H1 (cell line): ENCODE measurements at regions not wholly inside any gene's neighbourhood (a gene's known extent, or its start where the extent isn't known, plus 50 kb on each side); places are given as distances from the start of the nearest gene placed in this dataset.

Experiments used
- CTCF ChIA-PET: fragments of 300-600 bp; sonication (Branson Sonifier 250); formaldehyde crosslinking; loops from one replicate; lab custom pipeline; 2021; ENCODE audit not compliant: partially characterized antibody; lab: Charles Lee
- POLR2A ChIA-PET: fragments of 300-600 bp; sonication (Branson Sonifier 250); formaldehyde crosslinking; loops from one replicate; lab custom pipeline; 2021; ENCODE audit warnings: inconsistent platforms; ENCODE audit not compliant: partially characterized antibody; lab: Charles Lee
- DNase-seq, 2 experiments: peaks; one replicate each; pipeline versions ENCODE4 v3.0.0 to v3.0.0-alpha.2; 2010 to 2022; ENCODE audit warnings: low spot score in 2 of 2, low read depth in 1 of 2, mixed read lengths in 1 of 2
- FAIRE-seq: peaks from 2 replicates; lab custom pipeline; 2011; peaks lifted over from hg19 to GRCh38; lab: Jason Lieb, UNC
- H2AFZ ChIP-seq: 2 replicates; pipeline ENCODE4 v1.8.1; 2012; ENCODE audit warnings: low read length, inconsistent platforms
- H2AK5ac ChIP-seq: 2 replicates; pipeline ENCODE4 v1.6.1; 2013; ENCODE audit warnings: low read depth, low read length
- H2BK120ac ChIP-seq: replicated peaks from 2 replicates; pipeline ENCODE3; 2013; ENCODE audit warnings: low read depth, low read length, inconsistent platforms
- H2BK12ac ChIP-seq: 2 replicates; pipeline ENCODE4 v1.6.1; 2013; ENCODE audit warnings: low read depth, low read length
- H2BK15ac ChIP-seq: 2 replicates; pipeline ENCODE4 v1.6.1; 2013; ENCODE audit warnings: low read length
- H2BK20ac ChIP-seq: 2 replicates; pipeline ENCODE4 v1.6.1; 2013; ENCODE audit warnings: low read length
- H2BK5ac ChIP-seq: 2 replicates; pipeline ENCODE4 v1.6.1; 2013; ENCODE audit warnings: low read depth, low read length
- H3K14ac ChIP-seq: 2 replicates; pipeline ENCODE4 v1.6.1; 2013; ENCODE audit warnings: inconsistent platforms; ENCODE audit not compliant: insufficient read length
- H3K18ac ChIP-seq: 2 replicates; pipeline ENCODE4 v1.6.1; 2013; ENCODE audit warnings: low read length; ENCODE audit errors: extremely low read depth
- H3K23ac ChIP-seq: 2 replicates; pipeline ENCODE4 v1.6.1; 2013; ENCODE audit warnings: inconsistent platforms; ENCODE audit not compliant: insufficient read length
- H3K23me2 ChIP-seq: 2 replicates; pipeline ENCODE4 v1.6.1; 2013; ENCODE audit warnings: low read depth, low read length
- H3K27ac ChIP-seq: 2 replicates; pipeline ENCODE4 v1.6.1; 2011; ENCODE audit warnings: low read depth, low read length, inconsistent platforms
- H3K27me3 ChIP-seq, 4 experiments: replicated peaks in 1 of 4; 1 replicate in 1 of 4; 2 replicates in 3 of 4; pipeline versions ENCODE4 v1.6.1 to v1.8.1; 2011 to 2013; ENCODE audit warnings: low read length in 3 of 4, mild to moderate bottlenecking in 3 of 4, inconsistent platforms in 2 of 4, mixed read lengths in 2 of 4, moderate library complexity in 1 of 4; ENCODE audit not compliant: control insufficient read depth in 3 of 4, insufficient read depth in 3 of 4; ENCODE audit errors: extremely low read depth in 1 of 4
- H3K36me3 ChIP-seq, 4 experiments: 2 replicates each; pipeline versions ENCODE4 v1.6.1 to v1.8.1; 2011 to 2013; ENCODE audit warnings: mild to moderate bottlenecking in 4 of 4, low read length in 3 of 4, moderate library complexity in 2 of 4, control low read depth in 1 of 4, inconsistent platforms in 1 of 4; ENCODE audit not compliant: insufficient read depth in 4 of 4, control insufficient read depth in 2 of 4
- H3K4ac ChIP-seq: replicated peaks from 2 replicates; pipeline ENCODE3; 2013; ENCODE audit warnings: low read length, low read depth, mixed read lengths, inconsistent platforms; ENCODE audit not compliant: insufficient read length
- H3K4me1 ChIP-seq, 4 experiments: replicated peaks in 1 of 4; 1 replicate in 1 of 4; 2 replicates in 3 of 4; pipeline versions ENCODE4 v1.6.1 to v1.8.1; 2011 to 2013; ENCODE audit warnings: low read length in 3 of 4, inconsistent platforms in 2 of 4, mixed read lengths in 1 of 4; ENCODE audit not compliant: insufficient read depth in 4 of 4, control insufficient read depth in 3 of 4
- H3K4me2 ChIP-seq, 2 experiments: 2 replicates each; pipeline versions ENCODE4 v1.6.1 to v1.8.1; 2011 to 2013; ENCODE audit warnings: low read depth in 2 of 2, low read length in 2 of 2, control low read depth in 1 of 2, inconsistent platforms in 1 of 2, mild to moderate bottlenecking in 1 of 2; ENCODE audit not compliant: insufficient read depth in 1 of 2
- H3K4me3 ChIP-seq, 4 experiments: fragments of 200-600, 300-600 bp in 1 of 4; sonication (generic), shearing (Covaris generic), sonication (Bioruptor Twin) in 1 of 4; 2 replicates each; pipeline versions ENCODE4 v1.5.1 to v1.8.1; 2011 to 2016; ENCODE audit warnings: low read length in 4 of 4, low read depth in 3 of 4, control low read depth in 2 of 4, inconsistent platforms in 2 of 4, mild to moderate bottlenecking in 2 of 4, mixed read lengths in 1 of 4, moderate library complexity in 1 of 4; ENCODE audit not compliant: insufficient read depth in 2 of 4; ENCODE audit errors: extremely low read depth in 1 of 4
- H3K56ac ChIP-seq: replicated peaks from 2 replicates; pipeline ENCODE3; 2013; ENCODE audit warnings: low read depth, mild to moderate bottlenecking, mixed read lengths, low read length, inconsistent platforms; ENCODE audit not compliant: insufficient read length
- H3K79me1 ChIP-seq: 2 replicates; pipeline ENCODE4 v1.6.1; 2013; ENCODE audit warnings: low read depth, low read length, control low read depth
- H3K79me2 ChIP-seq, 2 experiments: 2 replicates each; pipeline versions ENCODE4 v1.6.1 to v1.8.1; 2012 to 2013; ENCODE audit warnings: low read length in 2 of 2, mild to moderate bottlenecking in 2 of 2, inconsistent platforms in 1 of 2; ENCODE audit not compliant: insufficient read depth in 2 of 2, control insufficient read depth in 1 of 2
- H3K9ac ChIP-seq, 4 experiments: replicated peaks in 1 of 4; 1 replicate in 1 of 4; 2 replicates in 3 of 4; pipeline versions ENCODE4 v1.6.1 to v1.8.1; 2011 to 2013; ENCODE audit warnings: low read depth in 3 of 4, low read length in 3 of 4, control low read depth in 2 of 4, mild to moderate bottlenecking in 2 of 4, moderate library complexity in 2 of 4, inconsistent platforms in 1 of 4; ENCODE audit errors: extremely low read depth in 1 of 4
- H3K9me3 ChIP-seq, 2 experiments: 2 replicates each; pipeline versions ENCODE4 v1.6.1 to v1.8.1; 2012 to 2013; ENCODE audit warnings: mild to moderate bottlenecking in 2 of 2, moderate library complexity in 2 of 2, control low read depth in 1 of 2, inconsistent platforms in 1 of 2, low read depth in 1 of 2, low read length in 1 of 2, mixed read lengths in 1 of 2; ENCODE audit not compliant: insufficient read depth in 2 of 2
- H4K20me1 ChIP-seq, 2 experiments: replicated peaks in 1 of 2; 2 replicates each; pipeline versions ENCODE3 to v1.8.1; 2011 to 2013; ENCODE audit warnings: inconsistent platforms in 2 of 2, low read length in 2 of 2, mild to moderate bottlenecking in 1 of 2; ENCODE audit not compliant: insufficient read depth in 2 of 2, control insufficient read depth in 1 of 2
- H4K5ac ChIP-seq: 2 replicates; pipeline ENCODE4 v1.6.1; 2013; ENCODE audit warnings: low read length, low read depth, mixed read lengths, inconsistent platforms; ENCODE audit not compliant: insufficient read length
- H4K8ac ChIP-seq: 2 replicates; pipeline ENCODE4 v1.8.0; 2013; ENCODE audit warnings: mild to moderate bottlenecking, moderate library complexity, low read length, inconsistent platforms; ENCODE audit not compliant: insufficient read depth; ENCODE audit errors: extremely low read depth
- H4K91ac ChIP-seq: replicated peaks from 2 replicates; pipeline ENCODE3; 2013; ENCODE audit warnings: low read length, mixed read lengths, inconsistent platforms; ENCODE audit not compliant: insufficient read length
- WGBS, 2 experiments: shearing (Covaris generic) in 1 of 2; methylation state at CpG; one replicate each; pipeline versions ENCODE4 v1.1.6 to v1.1.7; 2013 to 2015; ENCODE audit warnings: low lambda C conversion rate in 2 of 2, mixed read lengths in 2 of 2, inconsistent platforms in 1 of 2, low coverage in 1 of 2, missing lambda C conversion rate in 1 of 2; ENCODE audit not compliant: insufficient replicate concordance in 2 of 2, insufficient coverage in 1 of 2, insufficient read length in 1 of 2; ENCODE audit errors: extremely low coverage in 1 of 2, missing lambda C conversion rate in 1 of 2; 5-methylcytosine and 5-hydroxymethylcytosine counted together

- no peak overlapping the region for H2BK20ac ChIP-seq
- no peak overlapping the region for H2AFZ ChIP-seq
- no peak overlapping the region for H2AK5ac ChIP-seq
- H3K23ac ChIP-seq, result no peak overlapping the region
- H3K4me1 ChIP-seq, result no peaks in the 10 kb centered on the region
- no peak overlapping the region for H4K5ac ChIP-seq
- no peaks in the 10 kb centered on the region for H3K27me3 ChIP-seq
- no peak overlapping the region for H3K4me3 ChIP-seq
- no peak overlapping the region; a peak in 1 of 7 replicates for H3K9ac ChIP-seq
- no peaks in the 10 kb centered on the region for H3K23me2 ChIP-seq
- ChIA-PET CTCF (interaction anchor here (1.3 kb wide), 1 partner anchor 24 kb away, joined by 3 read pairs; no protein-coding TSS in a partner anchor), POLR2A (interaction anchor here (0.6 kb wide), 1 partner anchor 8 kb away, joined by 3 read pairs; no protein-coding TSS in a partner anchor)
- H3K9me3 ChIP-seq, result no peaks in the 10 kb centered on the region
- no peak overlapping the region for H3K56ac ChIP-seq
- no peaks in the 10 kb centered on the region for H3K79me2 ChIP-seq
- no peak overlapping the region for H3K18ac ChIP-seq
- DNase-seq, result no peak
- no peak overlapping the region for H2BK12ac ChIP-seq
- FAIRE-seq, result no peak
- H3K79me1 ChIP-seq, result no peaks in the 10 kb centered on the region
- H3K14ac ChIP-seq, result no peak overlapping the region
- no peak overlapping the region for H2BK5ac ChIP-seq
- H3K27ac ChIP-seq, result no peak overlapping the region
- H2BK120ac ChIP-seq, result no peak overlapping the region
- no peaks in the 10 kb centered on the region for H3K36me3 ChIP-seq
- WGBS, 2 experiments, result 95% methylated on average over 4 of the region's 4 CpGs; no CpG with 5 or more reads in 1 of the 2 experiments
- H2BK15ac ChIP-seq, result no peak overlapping the region
- H3K4ac ChIP-seq, result no peak overlapping the region
- no peak overlapping the region for H4K8ac ChIP-seq
- H3K4me2 ChIP-seq, result no peak overlapping the region
- no peak overlapping the region for H4K91ac ChIP-seq
- no peaks in the 10 kb centered on the region for H4K20me1 ChIP-seq
Observed at GRCh38 chr15:53360881-53361280, 398.6 kb downstream of the WDR72 start.
